Kidney tubule cell (primary cell): ENCODE measurements at regions not wholly inside any gene's neighbourhood (a gene's known extent, or its start where the extent isn't known, plus 50 kb on each side); places are given as distances from the start of the nearest gene placed in this dataset.

Source experiments
- DNase-seq: peaks from one replicate; pipeline ENCODE4 v3.0.0-alpha.2; 2018; ENCODE audit warnings: low spot score

DNA sequence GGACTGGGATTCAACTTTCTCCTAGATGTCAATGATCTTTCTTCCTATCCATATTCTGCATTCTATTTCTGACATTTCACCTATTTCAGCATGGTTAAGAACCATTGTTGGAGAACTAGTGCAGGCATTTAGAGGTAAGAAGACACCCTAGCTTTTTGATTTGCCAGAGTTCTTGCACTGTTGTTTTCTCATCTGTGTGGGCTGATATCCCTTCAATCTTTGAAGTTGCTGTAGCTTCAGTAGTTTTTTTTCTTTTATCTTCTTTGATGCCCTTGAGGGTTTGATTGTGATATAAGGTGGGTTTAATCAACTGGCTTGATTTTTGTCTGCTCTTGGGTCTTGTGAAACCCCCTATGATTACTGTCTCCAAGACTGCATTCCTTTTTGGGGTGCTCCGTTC, 502.1 kb downstream of the ETS1 start:
- DNase-seq: no peak

DNA sequence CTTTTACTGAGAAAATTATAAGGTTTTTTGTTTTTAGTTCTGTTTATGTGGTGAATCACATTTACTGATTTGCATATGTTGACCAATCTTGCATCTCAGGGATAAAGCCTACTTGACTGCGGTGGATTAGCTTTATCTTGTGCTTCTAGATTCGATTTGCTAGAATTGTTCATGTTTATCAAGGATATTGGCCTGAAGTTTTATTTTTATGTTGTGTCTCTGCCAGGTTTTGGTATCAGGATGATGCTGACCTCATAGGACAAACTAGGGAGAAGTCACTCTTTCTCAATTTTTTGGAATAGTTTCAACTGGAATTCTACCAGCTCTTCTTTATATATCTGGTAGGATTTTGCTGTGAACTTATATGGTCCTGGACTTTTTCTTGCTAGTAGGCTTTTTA, 504.8 kb downstream of the ETS1 start:
- no peak for DNase-seq

DNA sequence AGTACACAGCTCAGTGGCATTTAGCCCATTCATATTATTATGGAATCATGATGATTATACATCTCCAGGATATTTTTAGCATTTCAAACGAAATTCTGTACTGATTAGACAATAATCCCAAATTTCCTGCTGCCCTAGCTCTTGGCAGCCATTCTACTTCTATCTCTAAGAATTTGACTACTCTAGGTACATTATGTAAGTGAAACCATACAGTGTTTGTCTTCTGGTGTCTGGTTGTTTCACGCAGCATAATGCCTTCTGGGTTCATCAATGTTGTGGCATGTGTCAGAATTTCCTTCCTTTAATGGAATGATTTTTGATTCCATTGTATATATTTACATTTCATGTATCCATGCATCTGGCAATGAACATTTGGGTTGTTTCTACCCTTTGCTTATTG, 517.7 kb downstream of the ETS1 start:
- DNase-seq: no peak

DNA sequence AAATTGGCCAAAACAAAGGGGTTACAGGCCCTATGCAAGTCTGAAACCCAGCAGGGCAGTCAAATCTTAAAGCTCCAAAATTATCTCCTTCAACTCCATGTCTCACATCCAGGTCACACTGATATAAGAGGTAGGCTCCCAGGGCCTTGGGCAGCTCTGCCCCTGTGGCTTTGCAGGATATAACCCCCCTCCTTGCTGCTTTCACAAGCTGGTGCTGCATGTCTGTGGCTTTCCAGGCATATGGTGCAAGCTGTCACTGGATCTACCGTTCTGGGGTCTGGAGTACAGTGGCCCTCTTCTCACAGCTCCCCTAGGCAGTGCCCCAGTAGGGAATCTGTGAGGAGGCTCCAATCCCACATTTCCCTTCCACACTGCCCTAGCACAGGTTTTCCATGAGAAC, 519.6 kb downstream of the ETS1 start:
- no peak for DNase-seq

DNA sequence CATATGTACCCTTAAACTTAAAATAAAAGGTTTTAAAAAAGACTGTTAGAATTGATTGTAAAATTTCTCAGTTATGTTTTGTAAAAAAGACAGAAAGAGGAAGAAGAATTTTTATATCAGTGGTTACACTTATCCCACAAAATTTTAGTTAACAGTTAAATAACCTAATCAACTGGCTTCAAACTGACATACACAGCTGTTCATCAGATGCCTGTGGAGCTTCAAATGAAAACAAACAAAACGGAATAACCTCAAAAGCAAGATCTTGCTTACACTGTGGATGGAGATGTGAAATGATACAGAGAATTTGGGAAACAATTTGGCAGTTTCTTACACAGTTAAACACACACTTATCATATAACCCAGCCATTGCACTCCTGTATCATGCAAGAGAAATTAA, 521.0 kb downstream of the ETS1 start:
- DNase-seq: no peak

DNA sequence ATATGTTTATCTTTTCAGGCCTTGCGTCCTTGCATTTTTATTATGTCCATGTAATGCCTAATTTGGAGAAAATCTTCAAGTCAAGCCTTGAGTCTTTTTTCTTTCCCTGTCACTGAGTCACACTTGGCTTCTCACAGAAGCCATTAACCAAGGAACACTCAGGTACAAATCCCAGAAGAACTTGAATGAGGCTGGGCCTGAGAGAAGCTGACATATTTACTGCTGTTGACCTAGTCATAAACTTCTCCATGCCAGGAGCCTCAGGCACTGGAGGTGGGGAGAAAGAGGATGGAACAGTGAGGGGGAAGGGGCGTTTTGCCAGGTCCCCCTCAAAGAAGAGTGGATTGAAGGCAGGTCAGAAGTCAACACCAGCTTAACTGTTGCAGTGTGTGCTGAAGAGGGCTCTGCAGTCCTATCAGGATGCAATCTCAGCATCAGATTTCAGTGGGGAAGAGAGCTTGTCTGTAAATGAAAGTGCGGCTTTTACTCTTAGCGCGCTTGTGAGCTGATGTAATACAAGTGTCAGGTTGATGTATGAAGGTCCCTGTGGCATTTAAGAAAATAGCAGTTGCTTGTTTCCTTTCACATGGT, 526.0 kb downstream of the ETS1 start:
- peak; percentile 30 for DNase-seq

DNA sequence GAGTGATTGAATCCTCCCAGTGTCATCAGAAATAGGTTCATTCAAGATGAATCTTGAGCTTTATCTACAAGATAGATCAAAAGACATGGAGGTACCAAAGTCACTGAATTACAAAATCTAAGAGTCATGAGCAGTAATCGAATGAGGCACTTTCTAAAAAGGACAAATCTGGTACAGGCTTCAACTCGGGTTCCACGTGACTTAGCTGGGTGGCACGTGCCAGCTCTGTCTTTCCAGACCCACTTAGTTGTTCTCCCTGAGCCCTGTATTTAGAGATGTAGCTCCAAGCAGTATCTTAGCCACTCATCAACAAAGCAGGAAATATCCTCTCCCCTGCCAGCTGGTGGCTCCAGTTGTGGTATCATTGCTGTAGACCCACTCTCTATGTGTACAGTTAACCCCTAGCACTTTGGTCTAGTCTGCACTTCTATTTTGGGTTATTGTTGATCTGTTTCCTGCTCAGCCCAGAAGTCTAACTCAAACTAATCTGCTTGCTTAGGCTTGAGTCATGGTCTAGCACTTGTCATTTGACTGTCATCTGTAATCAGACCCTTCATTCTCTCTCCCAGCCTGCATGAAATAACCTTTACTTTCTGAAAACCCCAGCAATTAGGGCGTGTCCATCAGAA, 528.7 kb downstream of the ETS1 start:
- DNase-seq: peak; percentile 23

DNA sequence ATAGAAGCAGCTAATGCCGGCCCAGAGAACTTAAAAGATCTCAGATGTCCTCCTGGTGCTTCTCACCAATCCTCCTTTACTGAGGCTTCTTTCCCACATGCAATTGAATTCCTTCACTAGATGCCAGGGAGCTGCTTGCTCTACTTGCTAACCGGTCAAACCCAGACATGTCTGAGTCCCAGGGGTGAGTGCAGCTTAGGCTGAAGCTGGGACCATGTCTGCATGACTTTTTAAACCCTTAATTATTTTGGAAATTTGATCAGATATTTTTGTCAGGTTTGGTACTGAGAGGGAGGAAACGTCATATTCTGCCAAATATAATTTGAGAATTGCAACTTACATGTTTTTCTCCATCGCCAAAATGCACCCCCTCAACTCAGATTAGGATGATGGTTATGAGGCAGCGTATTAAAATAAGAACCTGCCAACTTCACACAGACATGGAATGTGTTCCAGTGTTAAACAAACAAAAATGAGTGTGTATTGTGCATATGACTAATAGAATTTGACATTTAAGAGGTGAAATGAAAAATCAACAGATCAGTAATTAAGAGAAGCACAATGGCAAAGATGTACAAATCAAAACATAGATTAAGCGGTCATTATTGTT, 529.5 kb downstream of the ETS1 start:
- no peak for DNase-seq

DNA sequence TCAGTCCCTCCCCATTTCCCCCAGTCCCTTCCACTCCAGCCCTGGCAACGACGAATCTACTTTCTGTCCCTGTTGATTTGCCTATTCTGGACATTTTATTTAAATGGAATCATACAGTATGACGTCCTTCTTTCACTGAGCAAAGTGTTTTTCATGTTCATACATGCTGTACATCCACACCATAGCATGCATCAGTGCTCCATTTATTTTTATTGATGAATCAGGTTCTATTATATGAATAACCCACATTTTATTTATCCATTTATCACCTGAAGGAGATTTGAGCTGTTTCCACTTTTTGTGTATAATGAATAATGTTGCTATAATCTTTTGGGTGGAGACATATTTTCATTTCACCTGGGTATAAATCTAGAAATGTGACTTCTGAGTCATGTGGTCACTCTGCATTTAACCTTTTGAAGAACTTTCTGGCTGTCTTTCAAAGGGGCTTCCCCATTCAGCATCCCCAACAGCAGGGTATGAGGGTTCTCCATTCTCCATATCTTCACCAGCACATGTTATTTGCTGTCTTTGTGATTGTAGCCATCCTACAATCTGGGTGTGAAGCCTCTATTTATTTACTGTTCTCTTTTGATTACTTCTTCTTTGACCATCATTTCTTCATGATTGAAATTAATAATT, 531.7 kb downstream of the ETS1 start:
- no peak for DNase-seq

DNA sequence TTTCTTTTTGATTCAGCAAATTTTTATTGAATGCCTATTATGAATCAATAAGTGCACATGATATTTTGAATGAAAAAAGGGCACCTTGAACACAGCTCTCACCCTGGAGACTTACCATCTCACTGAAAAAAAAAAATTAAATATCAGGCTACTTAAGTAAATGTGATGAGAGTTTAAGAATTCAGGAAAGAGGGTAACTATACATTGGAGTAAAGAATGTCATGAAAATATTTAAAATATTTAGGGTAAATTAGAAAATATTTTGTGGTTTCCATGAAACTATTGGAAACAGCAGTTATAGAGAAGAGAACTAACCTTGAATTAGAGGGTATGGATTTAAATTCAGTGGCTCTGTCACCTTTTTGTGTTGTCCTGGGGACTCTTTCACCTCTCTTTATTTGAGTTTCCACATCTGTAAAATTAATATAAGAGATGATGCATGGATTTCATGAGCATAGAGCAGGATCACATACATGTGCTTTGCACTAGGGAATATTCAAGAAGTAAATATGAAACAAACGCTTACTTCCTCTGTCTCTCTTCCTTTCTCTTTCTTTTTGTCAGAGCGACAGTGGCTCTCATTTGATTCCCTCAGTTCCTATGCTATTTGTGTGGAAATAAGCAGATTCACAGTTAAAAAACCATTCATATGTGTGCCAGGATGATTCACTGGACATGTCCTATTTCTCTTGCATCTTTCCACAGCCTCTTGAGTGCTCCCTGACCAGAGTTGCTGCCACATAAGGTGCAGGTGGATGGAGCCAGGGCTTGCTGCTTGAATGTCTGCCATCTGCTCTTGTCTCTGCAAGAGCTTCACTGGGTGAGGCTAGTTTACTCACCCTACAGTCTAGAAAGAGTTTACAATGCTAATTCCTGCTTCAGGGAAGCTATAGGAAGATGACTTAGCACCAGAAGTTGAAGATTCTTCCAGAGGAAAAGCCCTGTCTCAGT, 533.1 kb downstream of the ETS1 start:
- DNase-seq: no peak

DNA sequence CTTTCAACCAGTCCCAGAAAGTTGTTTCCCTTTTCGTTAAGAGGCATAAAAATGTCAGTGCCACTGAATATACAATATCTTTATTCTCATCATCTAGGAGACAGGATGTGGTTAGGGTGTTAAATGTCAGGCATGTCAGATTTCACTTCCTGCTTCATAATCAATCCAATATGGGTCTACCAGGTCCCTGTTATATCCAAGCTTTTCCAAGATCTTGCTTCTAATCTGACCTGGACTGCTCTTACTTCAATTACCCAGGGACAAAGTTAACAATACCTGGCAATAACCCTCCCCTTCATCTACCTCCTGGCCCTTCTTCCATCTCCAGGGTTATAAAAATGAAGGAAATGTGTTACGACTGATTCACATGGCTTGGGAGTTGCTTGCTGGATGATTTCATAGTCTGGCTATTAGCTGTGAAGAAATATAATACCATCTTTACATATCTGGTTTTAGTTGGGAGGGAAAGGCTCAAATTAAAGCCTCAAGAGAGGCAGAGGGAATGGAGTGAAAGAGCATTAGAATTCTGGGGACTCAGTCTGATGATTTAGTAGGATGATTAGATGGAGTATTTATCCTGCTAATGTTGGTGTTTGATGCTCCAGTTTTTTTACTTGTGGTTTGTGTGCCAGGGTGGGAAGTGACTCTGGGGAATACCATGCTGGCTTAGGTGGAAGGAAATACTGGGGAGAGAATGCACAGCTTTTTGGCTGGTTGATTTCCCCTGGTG, 534.3 kb downstream of the ETS1 start:
- peak; percentile 73 for DNase-seq

DNA sequence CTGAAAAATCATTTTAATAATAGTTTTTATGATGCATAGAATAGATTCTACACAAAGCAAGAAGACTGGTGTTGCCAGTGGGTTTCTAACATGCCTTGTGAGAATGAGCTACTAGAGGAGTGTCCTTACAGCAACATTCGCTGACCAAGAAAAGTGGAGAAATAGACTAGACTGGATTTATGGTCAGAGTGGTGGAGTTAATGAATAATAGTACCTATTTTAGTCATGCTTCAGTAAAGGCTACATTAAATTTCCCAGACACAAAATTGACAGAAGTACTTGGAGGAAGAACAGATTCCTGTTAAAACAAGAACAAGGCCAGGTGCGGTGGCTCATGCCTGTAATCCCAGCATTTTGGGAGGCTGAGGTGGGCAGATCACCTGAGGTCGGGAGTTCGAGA, 539.2 kb downstream of the ETS1 start:
- DNase-seq: peak; percentile 75

DNA sequence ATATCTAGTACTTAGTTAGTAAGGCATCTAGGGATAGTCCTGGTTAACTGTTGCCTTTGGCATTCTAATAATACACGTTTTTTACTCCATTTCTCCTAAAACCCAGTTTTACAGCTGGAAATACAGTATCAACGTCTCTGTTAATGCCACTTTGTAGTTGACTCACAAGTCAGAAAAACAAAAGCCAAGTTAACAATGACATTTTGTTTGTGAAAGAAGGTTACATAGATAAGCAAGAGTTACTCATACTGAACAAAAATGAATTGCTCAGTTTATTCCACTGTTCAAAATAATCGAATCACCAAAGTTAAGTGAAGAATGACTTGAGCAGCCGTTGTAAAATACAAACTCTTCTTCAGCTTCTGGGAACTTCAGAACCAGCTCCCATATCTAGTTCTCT, 540.3 kb downstream of the ETS1 start:
- no peak for DNase-seq

DNA sequence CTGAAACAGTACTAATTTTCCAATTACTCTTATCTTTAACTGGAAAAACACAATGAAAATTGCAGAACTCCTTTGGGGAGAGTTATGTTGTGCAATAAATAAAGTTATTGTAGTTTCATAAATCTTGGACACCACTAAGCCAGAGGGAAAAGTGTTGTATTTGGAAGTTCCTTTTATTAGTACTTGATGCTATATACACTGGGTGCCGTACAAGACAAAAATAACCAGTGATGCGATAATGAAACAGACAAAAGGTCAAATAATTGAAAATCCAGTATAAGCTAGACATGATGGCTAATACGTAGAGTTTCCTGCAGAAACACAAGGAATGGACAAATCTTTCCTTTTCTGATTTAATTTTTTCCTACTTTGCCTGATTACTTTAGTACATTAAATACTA, 541.1 kb downstream of the ETS1 start:
- no peak for DNase-seq

DNA sequence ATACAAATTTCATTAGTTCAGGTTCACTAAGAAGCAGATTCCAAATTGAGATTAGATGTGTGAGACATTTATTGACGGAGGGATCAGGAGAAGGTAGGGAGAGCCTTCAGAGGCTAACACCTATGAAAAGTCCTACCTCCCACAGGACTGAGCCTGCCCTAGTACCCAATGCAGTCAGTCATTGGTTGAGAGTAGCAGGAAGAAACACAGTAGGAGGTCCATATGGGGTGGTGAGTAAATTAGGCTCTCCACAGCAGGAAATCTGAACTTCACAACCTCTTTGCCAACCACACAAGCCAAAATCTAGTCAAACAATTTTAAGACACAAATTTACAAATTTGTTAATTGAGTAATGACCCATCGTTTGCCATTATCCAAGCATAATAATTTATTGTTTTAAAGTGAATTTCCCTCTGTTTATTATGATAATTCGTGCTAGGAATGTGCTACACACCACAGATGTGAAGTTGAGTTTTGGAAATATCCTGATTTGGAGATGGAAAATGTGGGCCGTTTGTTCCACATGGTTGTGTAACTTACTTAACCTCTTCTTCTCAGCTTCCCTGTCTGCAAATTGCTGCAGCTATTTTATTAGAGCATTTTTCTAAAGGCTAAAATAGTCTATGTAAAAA, 542.1 kb downstream of the ETS1 start:
- no peak for DNase-seq

DNA sequence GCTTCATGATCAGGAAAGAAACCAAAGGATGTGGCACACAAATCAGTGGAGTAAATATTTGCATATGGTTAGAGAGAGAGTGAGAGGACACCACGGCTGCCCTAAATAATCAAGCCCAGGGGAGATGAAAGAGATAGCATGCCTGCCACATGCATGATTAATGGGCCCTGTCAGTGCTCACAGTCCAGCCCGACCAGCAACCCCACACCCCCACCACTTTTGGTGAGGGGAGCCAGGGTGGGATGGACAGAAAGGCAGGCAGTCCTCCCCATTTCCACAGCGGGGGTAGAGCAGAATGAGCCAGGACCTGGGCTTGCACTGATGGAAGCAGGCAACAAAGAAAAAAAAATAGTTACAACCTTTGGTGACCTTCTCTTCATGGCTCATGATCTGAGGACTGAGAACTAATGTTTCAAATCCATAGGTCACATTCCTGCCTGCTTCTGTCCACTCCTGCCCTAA, 545.0 kb downstream of the ETS1 start:
- DNase-seq: peak; percentile 46

DNA sequence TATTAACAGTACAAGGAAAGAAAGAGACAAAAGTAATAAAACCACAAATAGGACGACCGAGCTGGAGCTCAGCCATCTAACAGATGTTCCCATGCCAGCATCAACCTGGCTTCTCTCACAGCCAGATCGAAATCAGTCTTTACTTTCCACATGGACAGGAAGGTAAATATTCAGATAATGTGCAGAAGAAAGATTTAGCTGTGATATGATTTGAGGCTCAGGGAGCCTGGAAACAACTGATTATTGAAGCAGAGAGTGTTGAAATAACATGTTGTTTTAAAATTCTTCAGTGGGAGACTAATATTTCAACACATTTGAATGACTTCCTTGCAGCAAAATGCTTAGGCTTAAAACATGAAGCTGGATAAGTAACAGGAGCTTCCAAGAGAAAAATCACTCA, 546.8 kb downstream of the ETS1 start:
- DNase-seq: no peak

DNA sequence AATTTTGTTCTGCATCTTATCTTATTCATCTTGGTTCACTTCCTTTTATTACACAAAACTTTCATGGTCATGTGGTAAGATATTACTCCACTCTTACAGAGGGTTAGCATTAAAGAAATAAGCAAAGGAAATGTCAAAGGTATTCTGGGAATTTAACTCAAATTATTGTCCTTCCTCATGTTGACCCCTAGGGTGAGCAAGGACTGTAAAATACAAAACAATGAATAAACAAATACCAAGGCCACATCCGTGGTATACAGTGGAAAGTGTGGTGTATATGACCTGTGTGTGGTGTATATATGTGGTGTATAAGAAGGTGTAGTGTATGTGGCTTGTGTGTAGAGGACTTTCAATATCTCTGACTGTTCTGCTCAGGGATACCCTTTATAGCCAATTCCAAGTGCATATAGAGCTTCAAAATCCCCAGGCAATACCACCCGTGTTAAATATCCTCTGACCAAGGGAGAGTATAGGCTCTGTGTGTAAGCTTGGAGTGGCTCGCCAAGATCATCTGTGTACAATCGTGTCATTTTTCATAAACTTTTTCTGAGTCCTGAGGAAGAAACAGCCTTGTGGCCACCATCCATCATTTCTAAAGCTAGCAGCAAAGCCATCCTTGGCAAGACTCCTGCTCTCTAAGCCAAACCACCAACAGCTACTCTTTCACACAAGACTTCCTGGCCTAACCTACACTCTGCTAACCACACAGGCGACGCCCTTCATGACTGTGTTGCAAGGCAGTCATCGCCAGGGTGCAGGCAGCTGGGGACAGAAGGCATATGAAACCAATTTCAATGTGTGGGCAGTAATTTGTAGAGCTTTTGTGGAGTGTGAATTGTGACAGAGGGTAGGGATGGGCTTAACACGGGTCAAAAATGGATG, 548.0 kb downstream of the ETS1 start:
- peak; percentile 77 for DNase-seq

DNA sequence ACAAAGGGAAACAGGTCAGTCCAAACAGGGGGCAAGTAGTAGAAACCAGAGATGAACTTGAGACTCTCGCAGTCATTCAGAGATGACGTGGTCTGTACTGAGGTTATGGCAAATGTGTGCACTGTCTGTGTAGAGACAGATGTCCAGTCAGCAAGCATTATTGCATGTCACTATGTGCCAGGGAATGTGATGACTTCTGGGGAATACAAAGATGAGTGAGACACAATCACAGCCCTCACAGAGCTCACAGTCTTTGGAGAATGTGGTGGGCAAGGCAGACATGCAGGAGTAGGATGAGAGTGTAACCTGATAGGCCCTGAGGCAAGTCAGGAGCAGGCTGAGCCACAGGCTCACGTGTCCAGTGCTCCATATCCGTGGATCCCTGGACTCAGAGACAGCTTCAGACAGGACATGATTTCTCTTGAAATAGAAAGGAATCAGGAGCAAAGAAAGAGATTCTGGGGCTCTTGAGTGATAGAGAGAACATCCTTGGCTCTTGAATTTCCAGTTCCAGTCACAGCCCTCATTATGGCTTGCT, 550.7 kb downstream of the ETS1 start:
- DNase-seq: peak; percentile 29

DNA sequence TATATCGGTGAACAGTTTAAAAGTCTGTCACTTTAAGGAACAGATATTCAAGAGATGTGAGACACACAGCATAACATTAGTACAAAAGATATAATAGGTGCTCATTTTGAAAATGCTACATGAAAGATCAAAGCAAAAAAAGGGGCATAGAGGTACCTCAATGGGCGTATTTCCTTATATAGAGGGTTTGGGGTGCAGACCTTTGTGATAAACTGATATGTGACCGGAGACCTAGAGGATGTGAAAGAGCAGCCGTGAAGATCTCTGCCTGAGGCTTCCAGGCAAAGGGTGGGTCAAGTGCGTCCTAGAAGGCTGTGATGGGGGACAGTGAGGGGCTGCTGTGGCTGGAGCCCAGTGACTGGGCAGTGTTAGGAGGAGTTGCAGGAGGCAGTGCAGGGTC, 551.4 kb downstream of the ETS1 start:
- no peak for DNase-seq
